ENCODE measurements at regions not wholly inside any gene's neighbourhood (a gene's known extent, or its start where the extent isn't known, plus 50 kb on each side); places are given as distances from the start of the nearest gene placed in this dataset.

- TF ChIP-seq CTCF (IDR thresholded peaks at IDR 0.05; ENCODE audit: low read length) = no peak
- TF ChIP-seq EZH2 (IDR thresholded peaks at IDR 0.05; ENCODE audit: borderline replicate concordance, low read length) = no peak
Observed at GRCh38 chr5:105773241-105773640, 1897.5 kb downstream of the EFNA5 start.
